ENCODE measurements at regions not wholly inside any gene's neighbourhood (a gene's known extent, or its start where the extent isn't known, plus 50 kb on each side); places are given as distances from the start of the nearest gene placed in this dataset.

- no peaks in the 10 kb centered on the region for H3K9me3 ChIP-seq
- no peak overlapping the region for H3K4me3 ChIP-seq
- TF ChIP-seq CTCF (IDR thresholded peaks at IDR 0.05): no peak
- no peak for DNase-seq
- H3K4me1 ChIP-seq: no peaks in the 10 kb centered on the region
- intact Hi-C loops (cut with DNase I): no loop called here
- H3K36me3 ChIP-seq: no peaks in the 10 kb centered on the region
- H3K9ac ChIP-seq (ENCODE audit: low read depth in 2 of 2, low read length in 2 of 2): no peak overlapping the region
- H3K27ac ChIP-seq: no peak overlapping the region
- H3K27me3 ChIP-seq: no peaks in the 10 kb centered on the region
These were observed 74.7 kb upstream of the GPM6B start for GRCh38 chrX:13891377-13892140.

GRCh38 chrX:13890806-13891205 lies 73.9 kb upstream of the GPM6B start:
- Histone ChIP-seq H3K36me3 (no peaks in the 10 kb centered on the region), H3K27me3 (no peaks in the 10 kb centered on the region), H3K4me3 (no peak overlapping the region), H3K27ac (no peak overlapping the region), H3K9ac (ENCODE audit: low read depth in 2 of 2, low read length in 2 of 2) (no peak overlapping the region), H3K9me3 (no peaks in the 10 kb centered on the region), H3K4me1 (no peaks in the 10 kb centered on the region)
- TF ChIP-seq CTCF (IDR thresholded peaks at IDR 0.05): no peak
- DNase-seq: no peak
- intact Hi-C loops (cut with DNase I): no loop called here

- no peak overlapping the region for H3K4me3 ChIP-seq
- H3K4me1 ChIP-seq: no peaks in the 10 kb centered on the region
- no peak overlapping the region for H3K9ac ChIP-seq (ENCODE audit: low read depth in 2 of 2, low read length in 2 of 2)
- H3K27ac ChIP-seq: no peak overlapping the region
- intact Hi-C loops (cut with DNase I): no loop called here
- H3K36me3 ChIP-seq: no peaks in the 10 kb centered on the region
- no peak for TF ChIP-seq CTCF (IDR thresholded peaks at IDR 0.05)
- no peaks in the 10 kb centered on the region for H3K27me3 ChIP-seq
- H3K9me3 ChIP-seq: no peaks in the 10 kb centered on the region
- DNase-seq: no peak
These were observed 71.4 kb upstream of the GPM6B start for GRCh38 chrX:13888284-13888683.

- Histone ChIP-seq H3K4me3 (no peak overlapping the region), H3K9ac (ENCODE audit: low read depth in 2 of 2, low read length in 2 of 2) (no peak overlapping the region), H3K9me3 (no peaks in the 10 kb centered on the region), H3K4me1 (no peaks in the 10 kb centered on the region), H3K27me3 (no peaks in the 10 kb centered on the region), H3K27ac (no peak overlapping the region), H3K36me3 (no peaks in the 10 kb centered on the region)
- TF ChIP-seq CTCF (IDR thresholded peaks at IDR 0.05): no peak
- intact Hi-C loops (cut with DNase I): no loop called here
- no peak for DNase-seq
These were observed 68.7 kb upstream of the GPM6B start for GRCh38 chrX:13885591-13885990.

- H3K4me1 ChIP-seq: no peaks in the 10 kb centered on the region
- H3K27ac ChIP-seq: no peak overlapping the region
- H3K9ac ChIP-seq (ENCODE audit: low read depth in 2 of 2, low read length in 2 of 2): no peak overlapping the region
- intact Hi-C loops (cut with DNase I): no loop called here
- no peak for DNase-seq
- H3K4me3 ChIP-seq: no peak overlapping the region
- H3K36me3 ChIP-seq: no peaks in the 10 kb centered on the region
- H3K27me3 ChIP-seq: no peaks in the 10 kb centered on the region
- H3K9me3 ChIP-seq: no peaks in the 10 kb centered on the region
- no peak for TF ChIP-seq CTCF (IDR thresholded peaks at IDR 0.05)
These were observed 59.8 kb upstream of the GPM6B start for GRCh38 chrX:13876652-13877051.
